Gastroesophageal sphincter (tissue), 4 donors: ENCODE measurements at regions not wholly inside any gene's neighbourhood (a gene's known extent, or its start where the extent isn't known, plus 50 kb on each side); places are given as distances from the start of the nearest gene placed in this dataset.
"Not testable (repeated sequence)": the region's sequence is repeated elsewhere in the genome, so short reads cannot be mapped to it uniquely, and the experiment has no call there.

Source experiments
- ATAC-seq: fragments of 150-250 bp; one replicate; pipeline ENCODE4 v1.9.1; 2016; ENCODE audit warnings: mild to moderate bottlenecking, moderate library complexity
- H3K27ac ChIP-seq, 4 donors: fragments of 200-600 bp; sonication (generic) in 3 of 4; 1 replicate in 3 of 4; 2 replicates in 1 of 4; pipeline ENCODE4 v1.5.1; 2016 to 2019
- H3K27me3 ChIP-seq: fragments of 200-600 bp; sonication (generic); one replicate; pipeline ENCODE4 v1.5.1; 2019
- H3K36me3 ChIP-seq, 2 donors: fragments of 200-600 bp; sonication (generic); one replicate each; pipeline ENCODE4 v1.5.1; 2019; ENCODE audit warnings: control low read depth in 1 of 2
- H3K4me1 ChIP-seq, 3 donors: fragments of 200-600 bp; sonication (generic); 1 replicate in 2 of 3; 2 replicates in 1 of 3; pipeline ENCODE4 v1.5.1; 2016 to 2019; ENCODE audit warnings: control low read depth in 2 of 3
- H3K4me3 ChIP-seq, 2 donors: fragments of 200-600 bp; sonication (generic); one replicate each; pipeline ENCODE4 v1.5.1; 2019; ENCODE audit warnings: mild to moderate bottlenecking in 1 of 2, moderate library complexity in 1 of 2
- H3K9me3 ChIP-seq, 3 donors: fragments of 200-600 bp; sonication (generic); one replicate each; pipeline ENCODE4 v1.5.1; 2017 to 2019; ENCODE audit warnings: control low read depth in 2 of 3
- CTCF ChIP-seq, 4 experiments: fragments of 200-600 bp in 2 of 4; fragments of 450-650 bp in 2 of 4; sonication (generic) in 1 of 4; IDR thresholded peaks; one replicate each; pipeline ENCODE4 v1.5.1; 2017 to 2019; ENCODE audit warnings: antibody characterized with exemption in 4 of 4, mild to moderate bottlenecking in 2 of 4, moderate library complexity in 2 of 4
- EP300 ChIP-seq: sonication (generic); formaldehyde crosslinking; IDR thresholded peaks from one replicate; pipeline ENCODE4 v1.6.1; 2017; ENCODE audit warnings: antibody characterized with exemption, mild to moderate bottlenecking
- POLR2A ChIP-seq, 2 donors: fragments of 450-650 bp; IDR thresholded peaks; one replicate each; pipeline ENCODE4 v1.6.1; 2017; ENCODE audit warnings: antibody characterized with exemption in 2 of 2, mild to moderate bottlenecking in 2 of 2, moderate library complexity in 1 of 2
- POLR2AphosphoS5 ChIP-seq: sonication (generic); formaldehyde crosslinking; IDR thresholded peaks from one replicate; pipeline ENCODE4 v1.6.1; 2017; ENCODE audit warnings: antibody characterized with exemption
- WGBS, 2 donors: methylation state at CpG; one replicate each; pipeline ENCODE4 v1.1.5; 2018; ENCODE audit warnings: low coverage in 1 of 2; 5-methylcytosine and 5-hydroxymethylcytosine counted together

GRCh38 chr2:40032650-40033319, 253.7 kb upstream of the THUMPD2 start:
- no peak for ATAC-seq

GRCh38 chr2:40030456-40030975, 251.5 kb upstream of the THUMPD2 start:
- 60 to 85% methylated on average over 2 of the region's 2 CpGs for WGBS, 2 donors
- TF ChIP-seq POLR2A (IDR thresholded peaks at IDR 0.05) (no peak), CTCF (IDR thresholded peaks at IDR 0.05) (no peak), EP300 (no peak), POLR2AphosphoS5 (no peak)
- no peaks in the 10 kb centered on the region for H3K27me3 ChIP-seq
- H3K27ac ChIP-seq: no peak overlapping the region
- no peak overlapping the region for H3K4me3 ChIP-seq
- ATAC-seq: no peak
- no peaks in the 10 kb centered on the region for H3K4me1 ChIP-seq
- no peaks in the 10 kb centered on the region for H3K36me3 ChIP-seq
- peaks cover 0 to 12% (median 0%) of the 10 kb centered on the region in 3 donors for H3K9me3 ChIP-seq

More at GRCh38 chr2:40032650-40033319, 253.7 kb upstream of the THUMPD2 start:
- Histone ChIP-seq H3K4me3 (no peak overlapping the region), H3K4me1 (no peaks in the 10 kb centered on the region), H3K36me3 (no peaks in the 10 kb centered on the region), H3K27ac (no peak overlapping the region), H3K9me3 (peaks cover 0 to 12% (median 0%) of the 10 kb centered on the region in 3 donors), H3K27me3 (no peaks in the 10 kb centered on the region)
- 49 to 71% methylated on average over 2 of the region's 2 CpGs for WGBS, 2 donors
- TF ChIP-seq EP300: no peak

GRCh38 chr2:40028792-40029488, 249.9 kb upstream of the THUMPD2 start:
- Histone ChIP-seq H3K4me1 (no peaks in the 10 kb centered on the region), H3K27me3 (no peaks in the 10 kb centered on the region), H3K4me3 (no peak overlapping the region), H3K9me3 (peaks cover 0 to under 1% (median 0%) of the 10 kb centered on the region in 3 donors), H3K27ac (no peak overlapping the region), H3K36me3 (no peaks in the 10 kb centered on the region)
- 100% methylated on average over 1 of the region's 1 CpG for WGBS, 2 donors
- no peak for ATAC-seq
- no peak for TF ChIP-seq EP300
- no peak for TF ChIP-seq CTCF (IDR thresholded peaks at IDR 0.05)
- no peak for TF ChIP-seq POLR2AphosphoS5
- TF ChIP-seq POLR2A (IDR thresholded peaks at IDR 0.05): no peak

- Histone ChIP-seq H3K4me3 (no peak overlapping the region), H3K36me3 (no peaks in the 10 kb centered on the region), H3K9me3 (no peaks in the 10 kb centered on the region), H3K4me1 (no peaks in the 10 kb centered on the region), H3K27me3 (no peaks in the 10 kb centered on the region), H3K27ac (no peak overlapping the region)
- 79 to 82% methylated on average over 1 of the region's 1 CpG for WGBS, 2 donors
- TF ChIP-seq POLR2AphosphoS5 (no peak), CTCF (IDR thresholded peaks at IDR 0.05) (no peak), EP300 (no peak), POLR2A (IDR thresholded peaks at IDR 0.05) (no peak)
- no peak for ATAC-seq
Measured at GRCh38 chr2:40027968-40028367, 248.9 kb upstream of the THUMPD2 start.

- H3K27me3 ChIP-seq, H3K36me3 ChIP-seq, H3K4me3 ChIP-seq, H3K4me1 ChIP-seq, H3K27ac ChIP-seq, ATAC-seq: not testable (repeated sequence)
- 80 to 85% methylated on average over 1 to 3 of the region's 3 CpGs for WGBS, 2 donors
- H3K9me3 ChIP-seq: peaks cover 0 to 15% (median 0%) of the 10 kb centered on the region in 3 donors
Measured at GRCh38 chr2:40025276-40025675, 246.2 kb upstream of the THUMPD2 start.

- Histone ChIP-seq H3K4me1 (no peaks in the 10 kb centered on the region), H3K36me3 (no peaks in the 10 kb centered on the region), H3K27me3 (no peaks in the 10 kb centered on the region), H3K27ac (no peak overlapping the region), H3K4me3 (no peak overlapping the region), H3K9me3 (peaks cover 0 to 16% (median 0%) of the 10 kb centered on the region in 3 donors)
- 100% methylated on average over 1 of the region's 1 CpG for WGBS, 2 donors
- ATAC-seq: no peak
- TF ChIP-seq POLR2AphosphoS5 (no peak), POLR2A (IDR thresholded peaks at IDR 0.05) (no peak), EP300 (no peak), CTCF (IDR thresholded peaks at IDR 0.05) (no peak)
Measured at GRCh38 chr2:40020997-40021396, 241.9 kb upstream of the THUMPD2 start.
